ENCODE measurements at regions not wholly inside any gene's neighbourhood (a gene's known extent, or its start where the extent isn't known, plus 50 kb on each side); places are given as distances from the start of the nearest gene placed in this dataset.

DNA sequence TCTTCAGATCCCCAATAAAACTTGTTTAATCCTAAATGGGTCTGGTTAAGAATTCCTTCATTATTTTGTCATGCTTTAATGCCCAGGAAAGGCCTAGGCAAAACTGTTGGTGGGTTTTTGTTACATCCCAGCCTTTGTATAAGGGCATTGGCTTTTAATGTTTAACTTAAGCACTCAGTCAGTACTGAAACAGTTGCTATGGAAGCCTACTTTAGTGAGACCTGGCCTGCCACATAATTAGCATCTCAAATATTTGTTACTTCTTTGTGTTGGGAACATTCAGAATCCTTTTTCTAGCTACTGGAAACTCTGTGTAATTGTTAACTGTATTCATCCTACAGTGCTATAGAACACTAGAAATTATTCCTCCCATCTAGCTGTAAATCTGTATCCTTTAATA lies 369.6 kb upstream of the ATP10A start:
- TF ChIP-seq, protein P1, sequence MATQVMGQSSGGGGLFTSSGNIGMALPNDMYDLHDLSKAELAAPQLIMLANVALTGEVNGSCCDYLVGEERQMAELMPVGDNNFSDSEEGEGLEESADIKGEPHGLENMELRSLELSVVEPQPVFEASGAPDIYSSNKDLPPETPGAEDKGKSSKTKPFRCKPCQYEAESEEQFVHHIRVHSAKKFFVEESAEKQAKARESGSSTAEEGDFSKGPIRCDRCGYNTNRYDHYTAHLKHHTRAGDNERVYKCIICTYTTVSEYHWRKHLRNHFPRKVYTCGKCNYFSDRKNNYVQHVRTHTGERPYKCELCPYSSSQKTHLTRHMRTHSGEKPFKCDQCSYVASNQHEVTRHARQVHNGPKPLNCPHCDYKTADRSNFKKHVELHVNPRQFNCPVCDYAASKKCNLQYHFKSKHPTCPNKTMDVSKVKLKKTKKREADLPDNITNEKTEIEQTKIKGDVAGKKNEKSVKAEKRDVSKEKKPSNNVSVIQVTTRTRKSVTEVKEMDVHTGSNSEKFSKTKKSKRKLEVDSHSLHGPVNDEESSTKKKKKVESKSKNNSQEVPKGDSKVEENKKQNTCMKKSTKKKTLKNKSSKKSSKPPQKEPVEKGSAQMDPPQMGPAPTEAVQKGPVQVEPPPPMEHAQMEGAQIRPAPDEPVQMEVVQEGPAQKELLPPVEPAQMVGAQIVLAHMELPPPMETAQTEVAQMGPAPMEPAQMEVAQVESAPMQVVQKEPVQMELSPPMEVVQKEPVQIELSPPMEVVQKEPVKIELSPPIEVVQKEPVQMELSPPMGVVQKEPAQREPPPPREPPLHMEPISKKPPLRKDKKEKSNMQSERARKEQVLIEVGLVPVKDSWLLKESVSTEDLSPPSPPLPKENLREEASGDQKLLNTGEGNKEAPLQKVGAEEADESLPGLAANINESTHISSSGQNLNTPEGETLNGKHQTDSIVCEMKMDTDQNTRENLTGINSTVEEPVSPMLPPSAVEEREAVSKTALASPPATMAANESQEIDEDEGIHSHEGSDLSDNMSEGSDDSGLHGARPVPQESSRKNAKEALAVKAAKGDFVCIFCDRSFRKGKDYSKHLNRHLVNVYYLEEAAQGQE (IDR thresholded peaks at IDR 0.05; ENCODE audit: insufficient read depth in 1 of 2, low read depth in 2 of 2, low read length in 2 of 2) = no peak
- TF ChIP-seq TAF1 (IDR thresholded peaks at IDR 0.05; ENCODE audit: borderline replicate concordance, insufficient read depth, low read length) = no peak
- no peak for TF ChIP-seq SIN3A (IDR thresholded peaks at IDR 0.05; ENCODE audit: borderline replicate concordance, insufficient read depth, low read length)
- TF ChIP-seq POLR2AphosphoS5 (IDR thresholded peaks at IDR 0.05; ENCODE audit: low read depth, low read length) = no peak
- no peak for TF ChIP-seq FOXP2 (optimal IDR thresholded peaks at IDR 0.05; ENCODE audit: borderline replicate concordance, extremely low read depth, extremely low read length, insufficient read depth)

DNA sequence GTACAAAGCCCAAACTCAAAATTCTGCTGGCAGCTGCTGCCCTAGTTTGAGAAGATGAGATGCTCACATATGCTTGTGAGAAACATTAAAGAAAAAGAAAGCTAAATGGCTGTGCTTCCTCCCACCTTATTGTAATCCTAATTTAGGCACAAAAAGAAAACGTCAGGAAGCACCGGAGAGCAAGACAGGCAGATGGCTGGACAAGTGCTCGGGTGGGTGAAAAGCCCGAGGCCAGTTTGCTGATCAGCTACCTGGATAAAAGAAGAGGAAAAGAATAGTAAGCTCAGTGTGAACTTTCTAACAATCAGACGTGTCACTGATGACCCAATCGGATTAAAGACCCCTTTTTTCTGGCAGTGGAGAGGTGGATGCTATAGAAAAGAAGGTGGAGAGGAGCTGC lies 368.0 kb upstream of the ATP10A start:
- TF ChIP-seq, protein P1 (IDR thresholded peaks at IDR 0.05; ENCODE audit: insufficient read depth in 1 of 2, low read depth in 2 of 2, low read length in 2 of 2) = no peak
- TF ChIP-seq FOXP2 (optimal IDR thresholded peaks at IDR 0.05; ENCODE audit: borderline replicate concordance, extremely low read depth, extremely low read length, insufficient read depth) = no peak
- no peak for TF ChIP-seq POLR2AphosphoS5 (IDR thresholded peaks at IDR 0.05; ENCODE audit: low read depth, low read length)
- no peak for TF ChIP-seq SIN3A (IDR thresholded peaks at IDR 0.05; ENCODE audit: borderline replicate concordance, insufficient read depth, low read length)
- TF ChIP-seq TAF1 (IDR thresholded peaks at IDR 0.05; ENCODE audit: borderline replicate concordance, insufficient read depth, low read length) = no peak

DNA sequence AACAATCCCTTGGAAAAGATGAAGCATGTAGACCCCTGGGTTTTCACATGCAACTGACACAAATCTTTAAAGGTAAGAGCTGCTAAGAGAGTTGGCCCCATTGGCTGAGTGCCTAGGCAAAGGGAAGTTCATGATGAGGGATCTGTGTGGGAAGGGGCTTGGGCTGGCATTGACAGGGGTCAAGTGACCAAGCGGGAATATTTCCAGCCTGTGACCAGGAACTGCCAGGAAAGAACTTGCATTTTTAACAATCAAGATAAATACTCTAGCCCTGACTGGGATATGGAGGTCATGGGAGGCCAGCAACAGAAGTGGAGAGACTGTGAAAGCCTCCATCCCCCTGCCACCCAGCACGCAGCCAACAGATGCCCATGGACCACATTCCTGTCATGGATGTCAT lies 361.1 kb upstream of the ATP10A start:
- TF ChIP-seq POLR2AphosphoS5 (IDR thresholded peaks at IDR 0.05; ENCODE audit: low read depth, low read length) (no peak), FOXP2 (optimal IDR thresholded peaks at IDR 0.05; ENCODE audit: borderline replicate concordance, extremely low read depth, extremely low read length, insufficient read depth) (no peak), TAF1 (IDR thresholded peaks at IDR 0.05; ENCODE audit: borderline replicate concordance, insufficient read depth, low read length) (no peak), SIN3A (IDR thresholded peaks at IDR 0.05; ENCODE audit: borderline replicate concordance, insufficient read depth, low read length) (no peak)
- TF ChIP-seq, protein P1 (IDR thresholded peaks at IDR 0.05; ENCODE audit: insufficient read depth in 1 of 2, low read depth in 2 of 2, low read length in 2 of 2) = no peak

DNA sequence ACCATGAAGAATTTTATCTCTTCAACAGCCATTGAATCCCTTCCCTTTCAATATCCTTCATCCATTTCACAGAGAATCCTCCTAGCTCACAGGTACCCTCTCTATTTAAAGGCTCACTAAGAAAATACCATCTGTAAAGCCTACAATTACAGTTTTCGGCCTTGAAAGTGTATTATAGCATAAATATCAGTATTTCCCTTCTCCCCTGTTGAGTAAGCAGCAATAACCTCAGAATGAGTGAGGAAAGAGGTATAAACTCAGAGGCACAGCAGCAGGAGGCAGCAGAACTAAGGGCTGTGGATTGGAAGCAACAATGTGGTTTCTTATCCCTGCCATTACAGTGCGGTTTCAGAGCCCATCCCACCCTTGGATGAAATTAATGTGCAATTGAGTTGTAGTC lies 360.6 kb upstream of the ATP10A start:
- no peak for TF ChIP-seq POLR2AphosphoS5 (IDR thresholded peaks at IDR 0.05; ENCODE audit: low read depth, low read length)
- no peak for TF ChIP-seq FOXP2 (optimal IDR thresholded peaks at IDR 0.05; ENCODE audit: borderline replicate concordance, extremely low read depth, extremely low read length, insufficient read depth)
- TF ChIP-seq TAF1 (IDR thresholded peaks at IDR 0.05; ENCODE audit: borderline replicate concordance, insufficient read depth, low read length) = no peak
- TF ChIP-seq, protein P1 (IDR thresholded peaks at IDR 0.05; ENCODE audit: insufficient read depth in 1 of 2, low read depth in 2 of 2, low read length in 2 of 2) = no peak
- TF ChIP-seq SIN3A (IDR thresholded peaks at IDR 0.05; ENCODE audit: borderline replicate concordance, insufficient read depth, low read length) = no peak

DNA sequence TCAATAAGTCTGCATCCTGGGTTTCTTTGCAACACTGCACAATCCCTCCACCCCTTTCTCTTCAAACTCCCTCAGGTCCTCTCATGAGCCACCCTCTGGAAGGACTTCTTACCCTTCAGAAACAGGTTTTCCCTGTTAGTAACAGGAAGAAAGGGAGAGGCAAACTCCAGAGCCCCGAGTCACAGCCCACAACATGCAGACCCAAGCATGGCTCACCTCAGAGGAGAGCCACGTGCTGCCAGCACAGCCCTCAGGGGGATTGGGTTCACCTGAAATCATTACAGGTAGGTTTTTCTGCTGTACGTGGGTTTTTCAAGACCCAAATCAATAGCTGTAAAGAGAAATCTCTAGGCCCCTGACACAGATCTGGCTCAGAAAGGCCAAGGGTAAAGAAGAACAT lies 359.7 kb upstream of the ATP10A start:
- TF ChIP-seq FOXP2 (optimal IDR thresholded peaks at IDR 0.05; ENCODE audit: borderline replicate concordance, extremely low read depth, extremely low read length, insufficient read depth) (no peak), POLR2AphosphoS5 (IDR thresholded peaks at IDR 0.05; ENCODE audit: low read depth, low read length) (no peak), TAF1 (IDR thresholded peaks at IDR 0.05; ENCODE audit: borderline replicate concordance, insufficient read depth, low read length) (no peak), SIN3A (IDR thresholded peaks at IDR 0.05; ENCODE audit: borderline replicate concordance, insufficient read depth, low read length) (no peak)
- TF ChIP-seq, protein P1 (IDR thresholded peaks at IDR 0.05; ENCODE audit: insufficient read depth in 1 of 2, low read depth in 2 of 2, low read length in 2 of 2) = no peak
